Endothelial cell of hepatic sinusoid (primary cell): ENCODE measurements at regions not wholly inside any gene's neighbourhood (a gene's known extent, or its start where the extent isn't known, plus 50 kb on each side); places are given as distances from the start of the nearest gene placed in this dataset.

Experiments used
- in situ Hi-C: cut with HindIII; loops from 2 replicates; pipeline ENCODE4 v1.10.0; 2017; ENCODE audit warnings: low sequenced_read_pairs

- in situ Hi-C loops: no loop called here
Measured at GRCh38 chr1:91152331-91152730, 130.5 kb upstream of the ZNF644 start.

DNA sequence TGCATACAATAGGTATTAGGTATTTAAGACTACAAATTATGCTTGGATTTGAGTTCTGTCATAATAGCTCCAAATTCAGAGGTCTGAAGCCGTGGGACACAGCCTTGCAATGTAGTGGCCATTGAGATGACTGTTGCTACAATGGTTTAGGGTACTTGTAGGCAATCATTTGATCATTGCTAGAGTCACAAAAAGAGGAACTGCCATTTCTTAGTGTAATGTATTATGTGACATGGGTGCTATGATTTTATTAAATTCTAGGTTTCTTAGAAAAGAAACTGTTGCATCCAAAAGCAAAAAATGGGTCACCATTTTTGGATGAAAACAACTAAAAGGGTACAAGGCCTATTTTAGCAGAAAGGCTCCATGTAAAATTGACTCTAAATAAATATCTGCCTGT, 129.9 kb upstream of the ZNF644 start:
- in situ Hi-C loops: no loop called here

- in situ Hi-C loops: no loop called here
Measured at GRCh38 chr1:91148641-91149069, 126.8 kb upstream of the ZNF644 start.

GRCh38 chr1:91141858-91142257, 120.0 kb upstream of the ZNF644 start:
- in situ Hi-C loops: no loop called here

GRCh38 chr1:91138959-91139358, 117.1 kb upstream of the ZNF644 start:
- in situ Hi-C loops: no loop called here

GRCh38 chr1:91137173-91137852, 115.5 kb upstream of the ZNF644 start:
- in situ Hi-C loops: no loop called here

- in situ Hi-C loops: no loop called here
Measured at GRCh38 chr1:91135799-91136198, 114.0 kb upstream of the ZNF644 start.

DNA sequence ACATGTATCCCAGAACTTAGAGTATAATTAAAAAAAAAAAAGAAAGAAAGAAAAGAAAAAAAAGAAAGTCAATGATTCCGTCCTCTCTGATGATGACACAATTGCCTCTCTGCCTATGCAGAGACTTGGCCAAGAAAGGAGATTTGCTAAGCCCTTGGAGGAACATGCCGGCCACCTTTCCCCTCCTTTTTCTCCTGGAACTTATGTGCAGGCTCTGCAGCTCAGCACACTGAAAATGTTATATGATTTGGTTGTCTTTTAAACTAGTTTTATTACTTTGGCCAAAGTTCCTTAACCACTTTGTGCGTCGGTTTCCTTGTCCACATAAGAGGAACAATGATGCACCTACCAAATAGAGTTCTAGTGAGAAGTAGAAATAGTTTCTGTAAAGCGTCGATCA, 111.4 kb upstream of the ZNF644 start:
- in situ Hi-C loops: no loop called here

GRCh38 chr1:91130256-91130985, 108.6 kb upstream of the ZNF644 start:
- in situ Hi-C loops: no loop called here

- in situ Hi-C loops: no loop called here
Measured at GRCh38 chr1:91129458-91129857, 107.6 kb upstream of the ZNF644 start.

- in situ Hi-C loops: no loop called here
Measured at GRCh38 chr1:91129017-91129416, 107.2 kb upstream of the ZNF644 start.

DNA sequence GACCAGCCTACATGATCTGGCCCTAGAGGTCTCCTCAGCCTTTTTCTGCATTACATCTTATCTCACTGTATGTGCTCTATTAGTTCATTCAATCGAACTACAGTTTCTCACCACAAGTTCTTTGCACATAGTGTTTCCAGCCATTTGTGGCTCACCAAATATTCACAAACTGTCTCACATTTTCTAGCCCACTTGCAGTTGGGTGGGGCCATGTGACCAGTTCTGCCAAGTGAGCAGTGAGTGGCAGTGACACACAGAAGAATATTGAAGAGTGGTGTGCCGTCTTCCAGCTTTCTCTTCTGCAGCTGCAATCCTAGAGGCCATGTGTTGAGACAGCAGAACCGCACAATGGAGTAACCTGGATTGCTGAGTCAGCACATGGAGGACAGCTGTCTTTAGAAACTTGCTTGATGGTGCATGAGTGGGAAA, 103.2 kb upstream of the ZNF644 start:
- in situ Hi-C loops: no loop called here

DNA sequence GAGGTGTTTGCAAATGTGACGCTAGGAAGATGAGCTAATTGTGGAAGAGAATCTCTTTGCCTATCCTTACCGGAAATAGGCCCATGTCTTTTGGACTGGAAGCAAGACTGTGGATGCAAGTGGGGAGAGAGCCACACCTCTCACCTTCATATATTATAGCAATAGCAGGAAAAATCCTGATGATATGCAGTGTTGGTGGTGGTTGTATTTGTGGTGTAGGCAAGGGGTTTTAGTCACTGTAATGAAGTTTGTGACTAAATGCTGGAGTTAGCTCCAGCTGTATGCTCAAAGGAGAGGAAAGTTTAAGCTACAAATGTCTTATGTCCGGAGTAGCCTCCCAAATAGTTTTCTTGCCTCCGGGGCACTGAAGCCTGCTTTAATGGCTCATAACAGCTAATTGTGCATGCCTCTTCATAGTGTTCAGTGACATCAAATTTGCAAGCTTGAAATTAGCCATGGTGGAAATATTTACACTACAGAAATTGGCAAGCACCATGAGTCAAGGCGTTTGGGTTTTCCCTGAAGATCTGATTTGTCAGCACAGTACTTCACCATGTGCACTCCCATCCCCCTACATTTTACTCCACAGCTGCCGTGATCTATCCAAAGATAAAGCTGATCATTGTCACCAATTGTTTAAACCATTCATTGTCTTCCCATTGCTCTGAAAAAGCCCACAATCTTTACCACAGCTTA, 102.6 kb upstream of the ZNF644 start:
- in situ Hi-C loops: no loop called here

- in situ Hi-C loops: no loop called here
Measured at GRCh38 chr1:91123773-91124172, 101.9 kb upstream of the ZNF644 start.

DNA sequence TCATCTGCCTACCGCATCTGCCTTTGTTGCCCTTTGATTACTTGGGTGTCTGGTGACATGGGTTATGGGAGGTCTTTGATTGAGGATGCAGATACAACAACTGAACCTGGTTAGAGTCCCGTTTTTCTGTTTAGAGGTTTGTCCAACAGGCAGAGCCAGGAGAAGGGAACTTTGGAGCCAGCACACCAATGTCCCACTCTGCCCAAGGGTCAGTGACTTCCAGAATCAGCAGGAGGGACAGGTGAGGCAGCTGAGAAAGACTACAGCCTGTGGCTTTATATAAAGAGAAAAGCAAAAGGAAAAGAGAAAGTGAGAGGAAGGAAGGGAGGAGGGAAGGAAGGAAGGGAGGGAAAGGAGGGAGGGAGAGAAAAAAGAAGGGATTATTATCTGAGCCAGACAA, 101.5 kb upstream of the ZNF644 start:
- in situ Hi-C loops: no loop called here

GRCh38 chr1:91122106-91122717, 100.4 kb upstream of the ZNF644 start:
- in situ Hi-C loops: no loop called here

GRCh38 chr1:91121366-91121765, 99.5 kb upstream of the ZNF644 start:
- in situ Hi-C loops: no loop called here

GRCh38 chr1:91120936-91121335, 99.1 kb upstream of the ZNF644 start:
- in situ Hi-C loops: no loop called here

DNA sequence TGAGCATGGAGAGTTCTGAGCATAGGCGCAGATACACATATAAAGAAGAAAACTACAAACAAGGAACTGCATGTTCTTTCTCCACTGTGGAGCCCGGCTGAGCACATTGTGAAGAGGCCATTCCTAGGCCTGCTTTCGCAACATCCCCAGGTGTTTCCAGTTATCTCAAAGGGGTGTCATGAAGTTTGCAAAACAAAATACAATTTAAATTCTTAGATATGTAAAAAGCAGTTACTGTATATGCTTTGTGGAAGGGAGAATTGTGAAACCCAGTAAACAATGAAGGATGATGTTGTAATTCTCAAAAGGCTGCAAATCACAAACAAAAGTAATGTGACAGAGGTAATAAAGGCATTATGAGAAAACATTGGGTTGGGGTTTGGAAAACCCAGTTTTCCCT, 98.6 kb upstream of the ZNF644 start:
- in situ Hi-C loops: no loop called here

DNA sequence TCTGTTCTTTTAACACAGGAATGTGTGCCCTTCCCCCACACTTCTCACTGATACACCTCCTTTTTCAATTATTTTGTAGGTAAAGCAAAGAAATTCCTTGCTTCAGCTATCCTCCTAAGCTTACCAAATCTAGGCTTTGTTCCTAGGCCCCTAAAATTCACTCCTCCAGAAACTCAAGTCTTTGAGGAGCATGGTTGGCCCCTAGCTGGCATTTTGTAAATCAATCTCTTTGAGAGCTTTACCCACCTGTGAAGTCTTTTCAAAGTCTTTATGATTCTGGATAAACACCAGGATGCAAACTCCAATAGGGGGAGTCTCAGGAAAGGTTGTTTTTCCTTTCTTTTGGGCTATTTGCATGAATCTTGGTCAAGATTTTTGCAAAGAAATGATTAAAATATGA, 82.9 kb upstream of the ZNF644 start:
- in situ Hi-C loops: no loop called here

DNA sequence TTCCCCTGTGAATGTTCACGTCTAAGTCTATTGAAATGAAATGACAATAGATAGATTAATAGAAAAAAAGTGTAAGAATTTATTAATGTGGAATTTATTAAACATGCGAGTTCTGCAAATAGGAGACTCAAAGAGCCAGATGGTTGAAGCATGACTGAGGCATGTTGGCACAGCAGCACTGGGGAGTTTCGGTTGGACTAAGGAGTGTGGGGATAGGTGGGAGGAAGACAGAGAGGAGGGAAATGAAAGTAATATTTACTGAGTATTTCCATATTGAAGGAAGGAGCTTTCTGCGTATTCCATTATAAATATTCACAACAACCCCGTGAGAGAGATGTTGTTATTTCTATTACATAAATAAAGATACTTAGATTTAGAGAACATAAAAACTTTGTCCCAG, 79.5 kb upstream of the ZNF644 start:
- in situ Hi-C loops: no loop called here
